ENCODE measurements at regions not wholly inside any gene's neighbourhood (a gene's known extent, or its start where the extent isn't known, plus 50 kb on each side); places are given as distances from the start of the nearest gene placed in this dataset.

DNA sequence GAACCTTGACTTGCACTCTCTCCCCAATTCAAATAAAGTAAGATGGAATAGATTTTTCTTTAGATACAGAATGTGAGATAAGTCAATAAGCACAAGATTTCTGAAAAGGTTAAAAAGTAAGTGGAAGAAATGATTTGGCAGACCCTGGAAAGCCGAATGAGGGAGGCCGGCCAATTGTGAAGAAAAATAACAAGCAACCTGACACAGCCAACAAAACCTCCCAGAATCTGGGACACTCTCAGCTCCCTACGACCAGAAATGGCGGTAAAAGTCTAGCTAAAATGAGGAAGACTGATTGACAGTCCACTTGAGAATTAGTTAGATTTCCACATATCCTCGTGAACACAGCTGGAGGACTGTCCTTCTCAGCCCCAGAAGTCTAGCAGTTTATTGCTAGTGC is 85.4 kb downstream of the KLF12 start:
- ChIA-PET CTCF (no interaction called here), POLR2A (no interaction called here)
- TF ChIP-seq NFYB (CRISPR knock-in tag; conservative IDR thresholded peaks at IDR 0.05; ENCODE audit: low read depth): no peak
- H3K27ac Mint-ChIP-seq: no peak overlapping the region
- no peaks in the 10 kb centered on the region for H3K36me3 Mint-ChIP-seq
- DNase-seq (ENCODE audit: low spot score) (no peak), ATAC-seq (no peak)
- peaks cover 8% of the 10 kb centered on the region for H3K4me1 Mint-ChIP-seq
- peaks cover 5% of the 10 kb centered on the region for H3K9me3 Mint-ChIP-seq
- H3K27me3 Mint-ChIP-seq (ENCODE audit: low read depth): no peaks in the 10 kb centered on the region
- no peak overlapping the region for H3K4me3 Mint-ChIP-seq

DNA sequence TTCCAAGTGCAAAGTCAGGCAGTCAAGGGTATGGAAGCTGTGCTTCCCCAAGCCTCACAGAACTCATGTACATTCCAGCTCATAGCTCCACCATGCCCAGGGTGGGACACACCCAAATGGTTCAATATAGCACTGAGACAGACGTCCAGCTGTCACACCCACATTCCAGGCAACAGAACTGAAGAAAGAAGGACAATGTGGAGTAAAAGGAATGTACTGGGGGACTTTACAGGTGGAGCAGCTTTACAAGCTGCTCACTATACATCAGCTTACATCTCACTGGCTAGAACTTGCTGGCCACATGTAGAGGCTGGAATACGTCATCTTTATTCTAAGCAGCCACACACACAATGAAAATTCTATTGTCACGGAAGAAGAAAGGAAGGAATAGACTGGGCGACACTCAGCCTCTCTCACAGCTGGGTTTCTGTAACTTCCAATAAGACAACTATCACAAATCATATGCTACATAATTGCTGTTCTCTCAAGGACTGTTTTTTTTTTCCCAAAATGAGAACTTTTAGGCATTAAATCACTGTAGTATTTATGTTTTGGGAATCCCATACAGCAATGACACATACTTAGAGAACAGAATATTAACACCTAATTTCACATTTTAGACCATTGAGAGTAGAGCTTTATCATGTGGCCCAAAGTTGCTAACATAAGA is 86.1 kb downstream of the KLF12 start:
- ChIA-PET CTCF (interaction anchor here (0.8 to 1.0 kb wide), 2 partner anchors 10 to 239 kb away, joined by 3 to 4 read pairs; no protein-coding TSS in a partner anchor), POLR2A (interaction anchor here (0.6 kb wide), 1 partner anchor 23 kb away, joined by 5 read pairs; no protein-coding TSS in a partner anchor)
- no peak overlapping the region for H3K4me3 Mint-ChIP-seq
- no peak for DNase-seq (ENCODE audit: low spot score)
- TF ChIP-seq, protein P1, sequence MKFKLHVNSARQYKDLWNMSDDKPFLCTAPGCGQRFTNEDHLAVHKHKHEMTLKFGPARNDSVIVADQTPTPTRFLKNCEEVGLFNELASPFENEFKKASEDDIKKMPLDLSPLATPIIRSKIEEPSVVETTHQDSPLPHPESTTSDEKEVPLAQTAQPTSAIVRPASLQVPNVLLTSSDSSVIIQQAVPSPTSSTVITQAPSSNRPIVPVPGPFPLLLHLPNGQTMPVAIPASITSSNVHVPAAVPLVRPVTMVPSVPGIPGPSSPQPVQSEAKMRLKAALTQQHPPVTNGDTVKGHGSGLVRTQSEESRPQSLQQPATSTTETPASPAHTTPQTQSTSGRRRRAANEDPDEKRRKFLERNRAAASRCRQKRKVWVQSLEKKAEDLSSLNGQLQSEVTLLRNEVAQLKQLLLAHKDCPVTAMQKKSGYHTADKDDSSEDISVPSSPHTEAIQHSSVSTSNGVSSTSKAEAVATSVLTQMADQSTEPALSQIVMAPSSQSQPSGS (CRISPR knock-in tag; IDR thresholded peaks at IDR 0.05; ENCODE audit: borderline replicate concordance, low read depth): no peak
- TF ChIP-seq, protein P2, sequence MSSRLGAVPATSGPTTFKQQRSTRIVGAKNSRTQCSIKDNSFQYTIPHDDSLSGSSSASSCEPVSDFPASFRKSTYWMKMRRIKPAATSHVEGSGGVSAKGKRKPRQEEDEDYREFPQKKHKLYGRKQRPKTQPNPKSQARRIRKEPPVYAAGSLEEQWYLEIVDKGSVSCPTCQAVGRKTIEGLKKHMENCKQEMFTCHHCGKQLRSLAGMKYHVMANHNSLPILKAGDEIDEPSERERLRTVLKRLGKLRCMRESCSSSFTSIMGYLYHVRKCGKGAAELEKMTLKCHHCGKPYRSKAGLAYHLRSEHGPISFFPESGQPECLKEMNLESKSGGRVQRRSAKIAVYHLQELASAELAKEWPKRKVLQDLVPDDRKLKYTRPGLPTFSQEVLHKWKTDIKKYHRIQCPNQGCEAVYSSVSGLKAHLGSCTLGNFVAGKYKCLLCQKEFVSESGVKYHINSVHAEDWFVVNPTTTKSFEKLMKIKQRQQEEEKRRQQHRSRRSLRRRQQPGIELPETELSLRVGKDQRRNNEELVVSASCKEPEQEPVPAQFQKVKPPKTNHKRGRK (CRISPR knock-in tag; IDR thresholded peaks at IDR 0.05; ENCODE audit: borderline replicate concordance): no peak
- TF ChIP-seq SOX15 (CRISPR knock-in tag; IDR thresholded peaks at IDR 0.05): no peak
- no peak for TF ChIP-seq ZNF138 (CRISPR knock-in tag; conservative IDR thresholded peaks at IDR 0.05)
- TF ChIP-seq, protein P3, sequence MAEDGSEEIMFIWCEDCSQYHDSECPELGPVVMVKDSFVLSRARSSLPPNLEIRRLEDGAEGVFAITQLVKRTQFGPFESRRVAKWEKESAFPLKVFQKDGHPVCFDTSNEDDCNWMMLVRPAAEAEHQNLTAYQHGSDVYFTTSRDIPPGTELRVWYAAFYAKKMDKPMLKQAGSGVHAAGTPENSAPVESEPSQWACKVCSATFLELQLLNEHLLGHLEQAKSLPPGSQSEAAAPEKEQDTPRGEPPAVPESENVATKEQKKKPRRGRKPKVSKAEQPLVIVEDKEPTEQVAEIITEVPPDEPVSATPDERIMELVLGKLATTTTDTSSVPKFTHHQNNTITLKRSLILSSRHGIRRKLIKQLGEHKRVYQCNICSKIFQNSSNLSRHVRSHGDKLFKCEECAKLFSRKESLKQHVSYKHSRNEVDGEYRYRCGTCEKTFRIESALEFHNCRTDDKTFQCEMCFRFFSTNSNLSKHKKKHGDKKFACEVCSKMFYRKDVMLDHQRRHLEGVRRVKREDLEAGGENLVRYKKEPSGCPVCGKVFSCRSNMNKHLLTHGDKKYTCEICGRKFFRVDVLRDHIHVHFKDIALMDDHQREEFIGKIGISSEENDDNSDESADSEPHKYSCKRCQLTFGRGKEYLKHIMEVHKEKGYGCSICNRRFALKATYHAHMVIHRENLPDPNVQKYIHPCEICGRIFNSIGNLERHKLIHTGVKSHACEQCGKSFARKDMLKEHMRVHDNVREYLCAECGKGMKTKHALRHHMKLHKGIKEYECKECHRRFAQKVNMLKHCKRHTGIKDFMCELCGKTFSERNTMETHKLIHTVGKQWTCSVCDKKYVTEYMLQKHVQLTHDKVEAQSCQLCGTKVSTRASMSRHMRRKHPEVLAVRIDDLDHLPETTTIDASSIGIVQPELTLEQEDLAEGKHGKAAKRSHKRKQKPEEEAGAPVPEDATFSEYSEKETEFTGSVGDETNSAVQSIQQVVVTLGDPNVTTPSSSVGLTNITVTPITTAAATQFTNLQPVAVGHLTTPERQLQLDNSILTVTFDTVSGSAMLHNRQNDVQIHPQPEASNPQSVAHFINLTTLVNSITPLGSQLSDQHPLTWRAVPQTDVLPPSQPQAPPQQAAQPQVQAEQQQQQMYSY (CRISPR knock-in tag; IDR thresholded peaks at IDR 0.05): no peak
- TF ChIP-seq, protein P4, sequence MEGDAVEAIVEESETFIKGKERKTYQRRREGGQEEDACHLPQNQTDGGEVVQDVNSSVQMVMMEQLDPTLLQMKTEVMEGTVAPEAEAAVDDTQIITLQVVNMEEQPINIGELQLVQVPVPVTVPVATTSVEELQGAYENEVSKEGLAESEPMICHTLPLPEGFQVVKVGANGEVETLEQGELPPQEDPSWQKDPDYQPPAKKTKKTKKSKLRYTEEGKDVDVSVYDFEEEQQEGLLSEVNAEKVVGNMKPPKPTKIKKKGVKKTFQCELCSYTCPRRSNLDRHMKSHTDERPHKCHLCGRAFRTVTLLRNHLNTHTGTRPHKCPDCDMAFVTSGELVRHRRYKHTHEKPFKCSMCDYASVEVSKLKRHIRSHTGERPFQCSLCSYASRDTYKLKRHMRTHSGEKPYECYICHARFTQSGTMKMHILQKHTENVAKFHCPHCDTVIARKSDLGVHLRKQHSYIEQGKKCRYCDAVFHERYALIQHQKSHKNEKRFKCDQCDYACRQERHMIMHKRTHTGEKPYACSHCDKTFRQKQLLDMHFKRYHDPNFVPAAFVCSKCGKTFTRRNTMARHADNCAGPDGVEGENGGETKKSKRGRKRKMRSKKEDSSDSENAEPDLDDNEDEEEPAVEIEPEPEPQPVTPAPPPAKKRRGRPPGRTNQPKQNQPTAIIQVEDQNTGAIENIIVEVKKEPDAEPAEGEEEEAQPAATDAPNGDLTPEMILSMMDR (IDR thresholded peaks at IDR 0.05): no peak
- no peak for TF ChIP-seq FOXP1 (CRISPR knock-in tag; IDR thresholded peaks at IDR 0.05; ENCODE audit: borderline replicate concordance)
- TF ChIP-seq RORB (CRISPR knock-in tag; IDR thresholded peaks at IDR 0.05): no peak
- TF ChIP-seq, protein P5, sequence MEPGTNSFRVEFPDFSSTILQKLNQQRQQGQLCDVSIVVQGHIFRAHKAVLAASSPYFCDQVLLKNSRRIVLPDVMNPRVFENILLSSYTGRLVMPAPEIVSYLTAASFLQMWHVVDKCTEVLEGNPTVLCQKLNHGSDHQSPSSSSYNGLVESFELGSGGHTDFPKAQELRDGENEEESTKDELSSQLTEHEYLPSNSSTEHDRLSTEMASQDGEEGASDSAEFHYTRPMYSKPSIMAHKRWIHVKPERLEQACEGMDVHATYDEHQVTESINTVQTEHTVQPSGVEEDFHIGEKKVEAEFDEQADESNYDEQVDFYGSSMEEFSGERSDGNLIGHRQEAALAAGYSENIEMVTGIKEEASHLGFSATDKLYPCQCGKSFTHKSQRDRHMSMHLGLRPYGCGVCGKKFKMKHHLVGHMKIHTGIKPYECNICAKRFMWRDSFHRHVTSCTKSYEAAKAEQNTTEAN (CRISPR knock-in tag; IDR thresholded peaks at IDR 0.05): no peak
- TF ChIP-seq ZNF396 (CRISPR knock-in tag; IDR thresholded peaks at IDR 0.05; ENCODE audit: borderline replicate concordance): no peak
- TF ChIP-seq, protein P6, sequence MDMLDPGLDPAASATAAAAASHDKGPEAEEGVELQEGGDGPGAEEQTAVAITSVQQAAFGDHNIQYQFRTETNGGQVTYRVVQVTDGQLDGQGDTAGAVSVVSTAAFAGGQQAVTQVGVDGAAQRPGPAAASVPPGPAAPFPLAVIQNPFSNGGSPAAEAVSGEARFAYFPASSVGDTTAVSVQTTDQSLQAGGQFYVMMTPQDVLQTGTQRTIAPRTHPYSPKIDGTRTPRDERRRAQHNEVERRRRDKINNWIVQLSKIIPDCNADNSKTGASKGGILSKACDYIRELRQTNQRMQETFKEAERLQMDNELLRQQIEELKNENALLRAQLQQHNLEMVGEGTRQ (CRISPR knock-in tag; IDR thresholded peaks at IDR 0.05): no peak
- TF ChIP-seq TEAD4 (CRISPR knock-in tag; IDR thresholded peaks at IDR 0.05): no peak
- no peak for TF ChIP-seq OVOL2 (CRISPR knock-in tag; IDR thresholded peaks at IDR 0.05; ENCODE audit: borderline replicate concordance)
- no peak for TF ChIP-seq CREM (CRISPR knock-in tag; IDR thresholded peaks at IDR 0.05)
- no peak for TF ChIP-seq ATF1 (CRISPR knock-in tag; IDR thresholded peaks at IDR 0.05)
- TF ChIP-seq, protein P7, sequence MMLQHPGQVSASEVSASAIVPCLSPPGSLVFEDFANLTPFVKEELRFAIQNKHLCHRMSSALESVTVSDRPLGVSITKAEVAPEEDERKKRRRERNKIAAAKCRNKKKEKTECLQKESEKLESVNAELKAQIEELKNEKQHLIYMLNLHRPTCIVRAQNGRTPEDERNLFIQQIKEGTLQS (CRISPR knock-in tag; conservative IDR thresholded peaks at IDR 0.05): no peak
- TF ChIP-seq GTF2I (CRISPR knock-in tag; conservative IDR thresholded peaks at IDR 0.05): no peak
- TF ChIP-seq CREB1 (CRISPR knock-in tag; IDR thresholded peaks at IDR 0.05): no peak
- ATAC-seq: no peak
- H3K36me3 Mint-ChIP-seq: no peaks in the 10 kb centered on the region
- H3K4me1 Mint-ChIP-seq: peaks cover 8% of the 10 kb centered on the region
- H3K9me3 Mint-ChIP-seq: peaks cover 5% of the 10 kb centered on the region
- no peaks in the 10 kb centered on the region for H3K27me3 Mint-ChIP-seq (ENCODE audit: low read depth)
- H3K27ac Mint-ChIP-seq: no peak overlapping the region

Measured in WTC11 (cell line).